DND-41 (cell line): ENCODE measurements at regions not wholly inside any gene's neighbourhood (a gene's known extent, or its start where the extent isn't known, plus 50 kb on each side); places are given as distances from the start of the nearest gene placed in this dataset.

Experiments used
- ATAC-seq: fragments of 200-7000 bp; cut with Tn5 transposase; 3 replicates; pipeline ENCODE4 v1.9.1; 2021; ENCODE audit warnings: low read depth; ENCODE audit not compliant: insufficient read depth
- DNase-seq: peaks from one replicate; pipeline ENCODE4 v3.0.0-alpha.2; 2020
- H2AFZ ChIP-seq: 2 replicates; pipeline ENCODE4 v1.6.0; 2012; ENCODE audit warnings: low read depth, low read length
- H3K27ac ChIP-seq: 2 replicates; pipeline ENCODE4 v1.5.1; 2012; ENCODE audit warnings: low read length, inconsistent platforms
- H3K27me3 ChIP-seq: fragments of 200-600 bp; sonication (generic); 2 replicates; pipeline ENCODE4 v1.6.0; 2012; ENCODE audit warnings: low read length, mild to moderate bottlenecking, inconsistent platforms; ENCODE audit not compliant: insufficient read depth, poor library complexity
- H3K36me3 ChIP-seq: 2 replicates; pipeline ENCODE4 v1.5.1; 2012; ENCODE audit warnings: low read length, inconsistent platforms; ENCODE audit not compliant: insufficient read depth
- H3K4me1 ChIP-seq: 2 replicates; pipeline ENCODE4 v1.5.1; 2012; ENCODE audit warnings: mild to moderate bottlenecking, low read length; ENCODE audit not compliant: insufficient read depth
- H3K4me2 ChIP-seq: 2 replicates; pipeline ENCODE4 v1.6.0; 2012; ENCODE audit warnings: mild to moderate bottlenecking, moderate library complexity, low read length, inconsistent platforms; ENCODE audit not compliant: insufficient read depth
- H3K4me3 ChIP-seq, 2 experiments: fragments of 200-600 bp in 1 of 2; shearing (Covaris generic) in 1 of 2; 2 replicates each; pipeline ENCODE4 v1.5.1; 2012 to 2016; ENCODE audit warnings: inconsistent platforms in 2 of 2, low read length in 2 of 2, mild to moderate bottlenecking in 2 of 2, low read depth in 1 of 2, moderate library complexity in 1 of 2
- H3K79me2 ChIP-seq: 2 replicates; pipeline ENCODE4 v1.6.0; 2012; ENCODE audit warnings: low read length, inconsistent platforms; ENCODE audit not compliant: insufficient read depth
- H3K9ac ChIP-seq: 2 replicates; pipeline ENCODE4 v1.6.0; 2012; ENCODE audit warnings: low read depth, mild to moderate bottlenecking, inconsistent platforms, low read length, moderate library complexity
- H3K9me3 ChIP-seq: 2 replicates; pipeline ENCODE4 v1.5.1; 2012; ENCODE audit warnings: low read length, moderate library complexity, mild to moderate bottlenecking, inconsistent platforms; ENCODE audit not compliant: insufficient read depth, severe bottlenecking
- H4K20me1 ChIP-seq: 2 replicates; pipeline ENCODE4 v1.6.0; 2012; ENCODE audit warnings: low read length; ENCODE audit not compliant: insufficient read depth
- CTCF ChIP-seq: IDR thresholded peaks from 2 replicates; pipeline ENCODE4 v1.5.1; 2012; ENCODE audit warnings: borderline replicate concordance, low read length, moderate library complexity, mild to moderate bottlenecking; ENCODE audit not compliant: poor library complexity, severe bottlenecking; ENCODE audit errors: extremely low read depth
- EZH2 ChIP-seq: IDR thresholded peaks from 3 replicates; pipeline ENCODE4 v1.6.1; 2012; ENCODE audit warnings: borderline replicate concordance, low read depth, mild to moderate bottlenecking, moderate library complexity, low read length, inconsistent platforms; ENCODE audit not compliant: severe bottlenecking

- Histone ChIP-seq H3K9me3 (no peaks in the 10 kb centered on the region), H3K4me3 (no peak overlapping the region)
- ATAC-seq: no peak
Observed at GRCh38 chr17:33756021-33756420, 462.9 kb upstream of the ASIC2 start.

GRCh38 chr17:33765871-33766270 is 472.8 kb upstream of the ASIC2 start:
- H3K9ac ChIP-seq: no peak overlapping the region
- H3K4me3 ChIP-seq: no peak overlapping the region
- no peaks in the 10 kb centered on the region for H3K79me2 ChIP-seq
- H3K27ac ChIP-seq: no peak overlapping the region
- H3K4me2 ChIP-seq: no peak overlapping the region
- no peaks in the 10 kb centered on the region for H3K4me1 ChIP-seq
- no peak overlapping the region for H2AFZ ChIP-seq
- H3K9me3 ChIP-seq: no peaks in the 10 kb centered on the region
- H4K20me1 ChIP-seq: no peaks in the 10 kb centered on the region
- DNase-seq (no peak), ATAC-seq (no peak)
- no peaks in the 10 kb centered on the region for H3K36me3 ChIP-seq
- no peaks in the 10 kb centered on the region for H3K27me3 ChIP-seq
- TF ChIP-seq EZH2: no peak
- no peak for TF ChIP-seq CTCF

More at GRCh38 chr17:33756021-33756420, 462.9 kb upstream of the ASIC2 start:
- no peak for DNase-seq
- Histone ChIP-seq H2AFZ (no peak overlapping the region), H3K4me1 (no peaks in the 10 kb centered on the region), H3K9ac (no peak overlapping the region), H3K27me3 (peaks cover 18% of the 10 kb centered on the region), H3K36me3 (no peaks in the 10 kb centered on the region), H3K4me2 (no peak overlapping the region), H3K27ac (no peak overlapping the region), H3K79me2 (no peaks in the 10 kb centered on the region), H4K20me1 (no peaks in the 10 kb centered on the region)
- TF ChIP-seq EZH2: no peak
- TF ChIP-seq CTCF: no peak

- no peaks in the 10 kb centered on the region for H3K27me3 ChIP-seq
- H2AFZ ChIP-seq: no peak overlapping the region
- ATAC-seq (no peak), DNase-seq (no peak)
- TF ChIP-seq CTCF (no peak), EZH2 (no peak)
- H3K4me1 ChIP-seq: no peaks in the 10 kb centered on the region
- H3K4me2 ChIP-seq: no peak overlapping the region
- no peaks in the 10 kb centered on the region for H3K9me3 ChIP-seq
- H3K27ac ChIP-seq: no peak overlapping the region
- H3K4me3 ChIP-seq: no peak overlapping the region
- no peaks in the 10 kb centered on the region for H3K36me3 ChIP-seq
- H3K9ac ChIP-seq: no peak overlapping the region
- H4K20me1 ChIP-seq: no peaks in the 10 kb centered on the region
- no peaks in the 10 kb centered on the region for H3K79me2 ChIP-seq
Observed at GRCh38 chr17:33766721-33767120, 473.6 kb upstream of the ASIC2 start.

- Histone ChIP-seq H4K20me1 (no peaks in the 10 kb centered on the region), H3K9me3 (no peaks in the 10 kb centered on the region), H3K4me1 (no peaks in the 10 kb centered on the region), H3K9ac (no peak overlapping the region), H3K4me2 (no peak overlapping the region), H3K79me2 (no peaks in the 10 kb centered on the region), H3K4me3 (no peak overlapping the region), H3K27ac (no peak overlapping the region), H3K36me3 (no peaks in the 10 kb centered on the region), H3K27me3 (peaks cover 5% of the 10 kb centered on the region), H2AFZ (no peak overlapping the region)
- no peak for ATAC-seq
- no peak for DNase-seq
- TF ChIP-seq CTCF: no peak
- no peak for TF ChIP-seq EZH2
Observed at GRCh38 chr17:33769066-33769465, 476.0 kb upstream of the ASIC2 start.
